Left ventricle myocardium inferior (tissue), 1 donor: ENCODE measurements at regions not wholly inside any gene's neighbourhood (a gene's known extent, or its start where the extent isn't known, plus 50 kb on each side); places are given as distances from the start of the nearest gene placed in this dataset.
"Not testable (repeated sequence)": the region's sequence is repeated elsewhere in the genome, so short reads cannot be mapped to it uniquely, and the experiment has no call there.

ENCODE experiments used
- DNase-seq: peaks from one replicate; pipeline ENCODE4 v3.0.0-alpha.2; 2020
- H3K27ac ChIP-seq: fragments of 200-600 bp; replicated peaks from 2 replicates; pipeline ENCODE4 v1.8.0; 2021
- H3K27me3 ChIP-seq: fragments of 200-600 bp; 2 replicates; pipeline ENCODE4 v1.8.0; 2021; ENCODE audit warnings: low read depth
- H3K36me3 ChIP-seq: fragments of 200-600 bp; 2 replicates; pipeline ENCODE4 v1.8.0; 2021
- H3K4me1 ChIP-seq: fragments of 200-600 bp; 2 replicates; pipeline ENCODE4 v1.8.0; 2021
- H3K4me3 ChIP-seq: fragments of 200-600 bp; 2 replicates; pipeline ENCODE4 v1.8.0; 2021; ENCODE audit warnings: mild to moderate bottlenecking, moderate library complexity
- H3K9me3 ChIP-seq: fragments of 200-600 bp; replicated peaks from 2 replicates; pipeline ENCODE4 v1.8.0; 2021
- CTCF ChIP-seq: fragments of 200-600 bp; IDR thresholded peaks from 2 replicates; pipeline ENCODE4 v1.8.0; 2021; ENCODE audit warnings: antibody characterized with exemption, mild to moderate bottlenecking, borderline replicate concordance
- intact Hi-C: fragments of 100-400 bp; cut with micrococcal nuclease; formaldehyde crosslinking; loops from one replicate; pipeline ENCODE4 v1.11.0; 2022
- donor health status: DM: no; HTN: yes; CAD: no; lungs with severe emphysema.

- DNase-seq, result no peak
- TF ChIP-seq CTCF, result no peak
- Histone ChIP-seq H3K9me3 (peaks cover 6% of the 10 kb centered on the region), H3K4me3 (no peak overlapping the region), H3K36me3 (no peaks in the 10 kb centered on the region), H3K27ac (no peak overlapping the region), H3K27me3 (no peaks in the 10 kb centered on the region), H3K4me1 (no peaks in the 10 kb centered on the region)
- intact Hi-C loops, result no loop called here
These were observed 113.2 kb upstream of the STX18 start for GRCh38 chr4:4655011-4655410.

GRCh38 chr4:4651811-4652755, 110.2 kb upstream of the STX18 start:
- no peak overlapping the region for H3K4me3 ChIP-seq
- no peaks in the 10 kb centered on the region for H3K36me3 ChIP-seq
- intact Hi-C loops, result no loop called here
- H3K27me3 ChIP-seq, result no peaks in the 10 kb centered on the region
- H3K9me3 ChIP-seq, result peaks cover 1% of the 10 kb centered on the region
- H3K4me1 ChIP-seq, result no peaks in the 10 kb centered on the region
- DNase-seq, result no peak
- H3K27ac ChIP-seq, result no peak overlapping the region
- no peak for TF ChIP-seq CTCF

GRCh38 chr4:4647041-4647440, 105.2 kb upstream of the STX18 start:
- Histone ChIP-seq H3K4me3 (no peak overlapping the region), H3K9me3 (peaks cover 5% of the 10 kb centered on the region), H3K36me3 (no peaks in the 10 kb centered on the region), H3K27me3 (no peaks in the 10 kb centered on the region), H3K27ac (no peak overlapping the region), H3K4me1 (no peaks in the 10 kb centered on the region)
- intact Hi-C loops, result no loop called here
- no peak for TF ChIP-seq CTCF
- DNase-seq, result no peak

GRCh38 chr4:4645743-4646142, 103.9 kb upstream of the STX18 start:
- Histone ChIP-seq H3K4me3 (no peak overlapping the region), H3K4me1 (no peaks in the 10 kb centered on the region), H3K27me3 (no peaks in the 10 kb centered on the region), H3K36me3 (no peaks in the 10 kb centered on the region), H3K9me3 (peaks cover 5% of the 10 kb centered on the region), H3K27ac (no peak overlapping the region)
- no peak for TF ChIP-seq CTCF
- no peak for DNase-seq
- intact Hi-C loops, result no loop called here

GRCh38 chr4:4644277-4644676, 102.4 kb upstream of the STX18 start:
- H3K9me3 ChIP-seq, intact Hi-C loops, H3K4me1 ChIP-seq, H3K27ac ChIP-seq, H3K36me3 ChIP-seq, H3K4me3 ChIP-seq, DNase-seq, H3K27me3 ChIP-seq: not testable (repeated sequence)

GRCh38 chr4:4643743-4644142, 101.9 kb upstream of the STX18 start:
- H3K4me1 ChIP-seq, H3K27ac ChIP-seq, DNase-seq, intact Hi-C loops, H3K36me3 ChIP-seq, H3K27me3 ChIP-seq, H3K9me3 ChIP-seq, H3K4me3 ChIP-seq: not testable (repeated sequence)
